ENCODE measurements at regions not wholly inside any gene's neighbourhood (a gene's known extent, or its start where the extent isn't known, plus 50 kb on each side); places are given as distances from the start of the nearest gene placed in this dataset. TPM values are rescaled to one million over a fixed set of nuclear protein-coding genes. Genes with fewer than 3 reads are reported as not detected.

Small RNA genes lying in the stretch of these regions (microRNA-seq; reads per million reads assigned to microRNA genes)
- not detected for gene MIR8060 (ENCODE audit: borderline number of aligned reads)
